Ectodermal cell (in vitro differentiated cells): ENCODE measurements at regions not wholly inside any gene's neighbourhood (a gene's known extent, or its start where the extent isn't known, plus 50 kb on each side); places are given as distances from the start of the nearest gene placed in this dataset.

Experiments used
- H3K27ac ChIP-seq: 2 replicates; pipeline ENCODE4 v1.7.0; 2013; ENCODE audit warnings: mild to moderate bottlenecking, low read depth, low read length; ENCODE audit not compliant: insufficient read depth, poor library complexity, severe bottlenecking
- H3K27me3 ChIP-seq: 2 replicates; pipeline ENCODE4 v1.7.0; 2013; ENCODE audit warnings: mild to moderate bottlenecking, low read length; ENCODE audit not compliant: insufficient read depth, control insufficient read depth, poor library complexity, severe bottlenecking
- H3K36me3 ChIP-seq: one replicate; pipeline ENCODE4 v1.7.0; 2013; ENCODE audit warnings: low read length; ENCODE audit not compliant: control insufficient read depth, insufficient read depth
- H3K4me1 ChIP-seq: one replicate; pipeline ENCODE4 v1.7.0; 2013; ENCODE audit warnings: low read length; ENCODE audit not compliant: control insufficient read depth, insufficient read depth
- H3K4me3 ChIP-seq: 2 replicates; pipeline ENCODE4 v1.7.0; 2013; ENCODE audit warnings: low read depth, low read length, control low read depth; ENCODE audit not compliant: insufficient read depth
- H3K9me3 ChIP-seq: 2 replicates; pipeline ENCODE4 v1.7.0; 2013; ENCODE audit warnings: mild to moderate bottlenecking, low read length, moderate library complexity; ENCODE audit not compliant: control insufficient read depth
- WGBS, 2 experiments: methylation state at CpG; one replicate each; pipeline ENCODE4 v1.1.7; 2013; ENCODE audit warnings: missing lambda C conversion rate in 2 of 2; 5-methylcytosine and 5-hydroxymethylcytosine counted together

GRCh38 chr7:130938661-130939060 is 204.7 kb upstream of the KLF14 start:
- H3K9me3 ChIP-seq: no peaks in the 10 kb centered on the region
- H3K27me3 ChIP-seq: no peaks in the 10 kb centered on the region
- no peak overlapping the region for H3K4me3 ChIP-seq
- 45 to 70% methylated on average over 2 to 4 of the region's 4 CpGs for WGBS, 2 experiments
- H3K4me1 ChIP-seq: peaks cover 17% of the 10 kb centered on the region
- no peaks in the 10 kb centered on the region for H3K36me3 ChIP-seq
- no peak overlapping the region for H3K27ac ChIP-seq

GRCh38 chr7:130939321-130940095 is 205.5 kb upstream of the KLF14 start:
- Histone ChIP-seq H3K36me3 (no peaks in the 10 kb centered on the region), H3K4me1 (peaks cover 17% of the 10 kb centered on the region), H3K4me3 (no peak overlapping the region), H3K27ac (no peak overlapping the region), H3K9me3 (no peaks in the 10 kb centered on the region), H3K27me3 (no peaks in the 10 kb centered on the region)
- WGBS, 2 experiments: 90 to 95% methylated on average over 2 to 3 of the region's 3 CpGs

GRCh38 chr7:130940326-130940725 is 206.3 kb upstream of the KLF14 start:
- WGBS, 2 experiments: 73 to 80% methylated on average over 1 to 2 of the region's 2 CpGs
- H3K36me3 ChIP-seq: no peaks in the 10 kb centered on the region
- peaks cover 17% of the 10 kb centered on the region for H3K4me1 ChIP-seq
- no peak overlapping the region for H3K4me3 ChIP-seq
- no peaks in the 10 kb centered on the region for H3K27me3 ChIP-seq
- no peak overlapping the region for H3K27ac ChIP-seq
- no peaks in the 10 kb centered on the region for H3K9me3 ChIP-seq

GRCh38 chr7:130940907-130941306 is 206.9 kb upstream of the KLF14 start:
- WGBS, 2 experiments: 76 to 77% methylated on average over 6 of the region's 7 CpGs

GRCh38 chr7:130941322-130942210 is 207.6 kb upstream of the KLF14 start:
- H3K4me1 ChIP-seq: peaks cover 17% of the 10 kb centered on the region
- WGBS, 2 experiments: 89 to 90% methylated on average over 19 of the region's 20 CpGs
- no peaks in the 10 kb centered on the region for H3K36me3 ChIP-seq
- no peaks in the 10 kb centered on the region for H3K9me3 ChIP-seq
- H3K4me3 ChIP-seq: no peak overlapping the region
- H3K27ac ChIP-seq: no peak overlapping the region
- no peaks in the 10 kb centered on the region for H3K27me3 ChIP-seq

More at GRCh38 chr7:130940907-130941306, 206.9 kb upstream of the KLF14 start:
- Histone ChIP-seq H3K4me1 (peaks cover 17% of the 10 kb centered on the region), H3K9me3 (no peaks in the 10 kb centered on the region), H3K36me3 (no peaks in the 10 kb centered on the region), H3K4me3 (no peak overlapping the region), H3K27me3 (no peaks in the 10 kb centered on the region), H3K27ac (no peak overlapping the region)

- H3K4me1 ChIP-seq: peaks cover 17% of the 10 kb centered on the region
- no peak overlapping the region for H3K4me3 ChIP-seq
- 88 to 93% methylated on average over 10 of the region's 10 CpGs for WGBS, 2 experiments
- no peaks in the 10 kb centered on the region for H3K27me3 ChIP-seq
- H3K36me3 ChIP-seq: no peaks in the 10 kb centered on the region
- no peak overlapping the region for H3K27ac ChIP-seq
- no peaks in the 10 kb centered on the region for H3K9me3 ChIP-seq
These were observed 208.4 kb upstream of the KLF14 start for GRCh38 chr7:130942211-130942964.

- Histone ChIP-seq H3K4me3 (no peak overlapping the region), H3K27me3 (no peaks in the 10 kb centered on the region), H3K4me1 (peaks cover 17% of the 10 kb centered on the region), H3K27ac (no peak overlapping the region), H3K9me3 (no peaks in the 10 kb centered on the region), H3K36me3 (no peaks in the 10 kb centered on the region)
- 90 to 94% methylated on average over 6 to 9 of the region's 9 CpGs for WGBS, 2 experiments
These were observed 209.4 kb upstream of the KLF14 start for GRCh38 chr7:130943336-130943901.

GRCh38 chr7:130943981-130944380 is 210.0 kb upstream of the KLF14 start:
- Histone ChIP-seq H3K27me3 (no peaks in the 10 kb centered on the region), H3K36me3 (no peaks in the 10 kb centered on the region), H3K27ac (no peak overlapping the region), H3K4me1 (peaks cover 17% of the 10 kb centered on the region), H3K9me3 (no peaks in the 10 kb centered on the region), H3K4me3 (no peak overlapping the region)
- WGBS, 2 experiments: 100% methylated on average over 1 to 2 of the region's 3 CpGs

- 83 to 90% methylated on average over 1 of the region's 1 CpG for WGBS, 2 experiments
- no peaks in the 10 kb centered on the region for H3K27me3 ChIP-seq
These were observed 211.0 kb upstream of the KLF14 start for GRCh38 chr7:130944997-130945396.

More at GRCh38 chr7:130944997-130945396, 211.0 kb upstream of the KLF14 start:
- no peaks in the 10 kb centered on the region for H3K36me3 ChIP-seq
- H3K9me3 ChIP-seq: no peaks in the 10 kb centered on the region
- H3K4me3 ChIP-seq: no peak overlapping the region
- no peak overlapping the region for H3K27ac ChIP-seq
- peaks cover 11% of the 10 kb centered on the region for H3K4me1 ChIP-seq
